ENCODE measurements at regions not wholly inside any gene's neighbourhood (a gene's known extent, or its start where the extent isn't known, plus 50 kb on each side); places are given as distances from the start of the nearest gene placed in this dataset.

DNA sequence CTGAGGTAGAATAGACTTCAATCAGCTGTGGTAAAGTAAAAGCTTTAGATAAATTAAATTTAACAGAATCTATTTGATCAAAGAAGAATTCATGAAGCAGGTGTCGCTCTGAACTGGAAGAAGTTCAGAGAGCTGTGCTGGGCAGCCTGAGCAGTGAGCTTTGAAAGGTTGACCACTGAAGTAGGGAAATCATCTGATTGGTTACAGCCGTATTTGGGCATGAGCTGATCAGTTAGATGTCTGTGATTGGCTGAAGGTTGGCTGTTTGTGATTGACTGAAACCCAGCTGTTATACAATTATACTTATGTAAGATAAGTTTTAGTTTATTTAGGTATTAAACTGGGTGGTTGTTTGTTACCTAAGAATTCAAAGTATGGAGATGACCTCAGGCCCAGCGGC, 1174.6 kb downstream of the CDH9 start:
- H3K27ac ChIP-seq = no peak overlapping the region
- TF ChIP-seq, protein P1, sequence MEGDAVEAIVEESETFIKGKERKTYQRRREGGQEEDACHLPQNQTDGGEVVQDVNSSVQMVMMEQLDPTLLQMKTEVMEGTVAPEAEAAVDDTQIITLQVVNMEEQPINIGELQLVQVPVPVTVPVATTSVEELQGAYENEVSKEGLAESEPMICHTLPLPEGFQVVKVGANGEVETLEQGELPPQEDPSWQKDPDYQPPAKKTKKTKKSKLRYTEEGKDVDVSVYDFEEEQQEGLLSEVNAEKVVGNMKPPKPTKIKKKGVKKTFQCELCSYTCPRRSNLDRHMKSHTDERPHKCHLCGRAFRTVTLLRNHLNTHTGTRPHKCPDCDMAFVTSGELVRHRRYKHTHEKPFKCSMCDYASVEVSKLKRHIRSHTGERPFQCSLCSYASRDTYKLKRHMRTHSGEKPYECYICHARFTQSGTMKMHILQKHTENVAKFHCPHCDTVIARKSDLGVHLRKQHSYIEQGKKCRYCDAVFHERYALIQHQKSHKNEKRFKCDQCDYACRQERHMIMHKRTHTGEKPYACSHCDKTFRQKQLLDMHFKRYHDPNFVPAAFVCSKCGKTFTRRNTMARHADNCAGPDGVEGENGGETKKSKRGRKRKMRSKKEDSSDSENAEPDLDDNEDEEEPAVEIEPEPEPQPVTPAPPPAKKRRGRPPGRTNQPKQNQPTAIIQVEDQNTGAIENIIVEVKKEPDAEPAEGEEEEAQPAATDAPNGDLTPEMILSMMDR (IDR thresholded peaks at IDR 0.05) = no peak
- no peak overlapping the region for H3K4me3 ChIP-seq
- peaks cover 0 to 10% of the 10 kb centered on the region in 2 donors for H3K9me3 ChIP-seq
- no peaks in the 10 kb centered on the region for H3K36me3 ChIP-seq
- no peak for ATAC-seq
- DNase-seq = no peak
- H3K27me3 ChIP-seq = no peaks in the 10 kb centered on the region
- H3K4me1 ChIP-seq = no peaks in the 10 kb centered on the region
- intact Hi-C loops (cut with DNase I) = no loop called here

DNA sequence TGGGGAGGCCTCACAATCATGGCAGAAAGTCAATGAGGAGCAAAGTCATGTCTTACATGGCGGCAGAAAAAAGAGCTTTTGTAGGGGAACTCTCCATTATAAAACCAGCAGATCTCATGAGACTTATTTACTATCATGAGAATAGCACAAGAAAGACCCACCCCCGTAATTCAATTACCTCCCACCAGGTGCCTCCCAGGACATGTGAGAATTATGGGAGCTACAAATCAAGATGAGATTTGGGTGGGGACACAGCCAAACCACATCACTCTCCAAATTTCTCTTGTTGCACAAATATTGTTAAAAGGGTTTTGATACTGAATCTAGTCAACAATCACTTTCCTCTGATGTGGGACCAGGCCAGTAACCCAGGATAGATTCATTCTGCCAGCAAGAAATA, 1176.1 kb downstream of the CDH9 start:
- intact Hi-C loops (cut with DNase I) = no loop called here
- TF ChIP-seq, protein P1 (IDR thresholded peaks at IDR 0.05) = no peak
- H3K9me3 ChIP-seq = peaks cover 0 to 10% of the 10 kb centered on the region in 2 donors
- no peak for DNase-seq
- H3K27me3 ChIP-seq = no peaks in the 10 kb centered on the region
- ATAC-seq = no peak
- no peaks in the 10 kb centered on the region for H3K4me1 ChIP-seq
- no peaks in the 10 kb centered on the region for H3K36me3 ChIP-seq
- no peak overlapping the region for H3K27ac ChIP-seq
- no peak overlapping the region for H3K4me3 ChIP-seq

DNA sequence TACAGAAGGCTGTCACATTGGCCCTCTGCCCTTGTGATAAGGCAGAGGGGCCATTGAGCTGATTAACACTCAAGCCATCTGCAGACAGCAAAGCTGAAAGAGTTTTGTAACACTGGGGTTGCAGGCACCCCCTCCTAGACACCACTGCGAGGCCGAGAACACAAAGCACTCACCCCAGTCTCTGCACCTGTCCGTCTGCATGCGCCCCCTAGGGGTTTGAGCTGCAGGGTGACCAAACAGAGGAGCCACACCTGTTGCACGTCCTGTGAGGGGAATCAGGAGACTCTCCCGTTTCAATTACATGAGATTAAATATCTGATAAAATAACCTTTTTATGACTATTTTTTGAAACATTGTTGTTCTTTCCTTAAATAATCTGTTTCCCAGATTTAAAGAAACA, 1180.4 kb downstream of the CDH9 start:
- Histone ChIP-seq H3K4me3 (no peak overlapping the region), H3K36me3 (no peaks in the 10 kb centered on the region), H3K4me1 (no peaks in the 10 kb centered on the region), H3K9me3 (peaks cover 0 to 7% of the 10 kb centered on the region in 2 donors), H3K27ac (no peak overlapping the region), H3K27me3 (no peaks in the 10 kb centered on the region)
- TF ChIP-seq, protein P1 (IDR thresholded peaks at IDR 0.05) = no peak
- intact Hi-C loops (cut with DNase I) = no loop called here
- ATAC-seq (no peak), DNase-seq (no peak)

DNA sequence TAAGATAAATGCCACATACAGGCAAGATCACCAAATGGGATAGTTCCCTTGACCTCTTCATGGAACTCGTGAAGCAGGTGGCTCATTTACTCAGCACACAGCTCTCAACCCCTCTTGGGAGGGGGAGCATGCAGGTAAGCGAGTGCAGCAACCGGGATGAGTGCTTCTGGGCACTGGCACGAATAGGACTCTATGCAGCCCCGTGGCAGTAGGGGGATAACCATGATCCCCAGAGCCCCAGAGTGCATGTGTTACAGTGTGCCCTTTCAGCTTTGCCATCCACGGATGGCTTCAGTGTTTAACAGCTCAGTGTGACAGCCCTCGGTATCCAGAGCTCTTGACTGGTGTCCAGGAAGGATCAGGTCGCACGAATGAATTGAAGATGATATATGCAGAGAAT, 1187.1 kb downstream of the CDH9 start:
- TF ChIP-seq, protein P1 (IDR thresholded peaks at IDR 0.05) = no peak
- Histone ChIP-seq H3K4me1 (no peaks in the 10 kb centered on the region), H3K4me3 (no peak overlapping the region), H3K27ac (no peak overlapping the region), H3K9me3 (no peaks in the 10 kb centered on the region), H3K27me3 (no peaks in the 10 kb centered on the region), H3K36me3 (no peaks in the 10 kb centered on the region)
- intact Hi-C loops (cut with DNase I) = no loop called here
- ATAC-seq (no peak), DNase-seq (no peak)

DNA sequence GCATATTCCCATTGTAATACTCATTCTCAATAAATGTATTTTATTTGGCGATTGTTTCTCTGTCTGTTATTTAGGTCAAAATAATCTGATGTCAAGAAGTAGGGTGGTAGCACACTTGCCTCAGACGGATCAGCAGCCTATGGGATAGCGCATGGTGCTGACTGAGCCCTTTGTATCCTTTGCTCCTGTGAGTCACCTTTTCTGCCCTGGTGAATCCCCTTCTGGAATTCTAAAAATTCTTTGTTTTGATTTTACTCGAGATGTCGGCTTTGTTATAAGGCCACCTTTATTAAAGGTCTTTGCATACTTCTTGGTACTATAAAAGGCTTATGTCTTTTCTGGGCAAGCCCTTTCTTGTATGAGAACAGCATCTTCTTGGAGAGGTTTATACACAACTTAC, 1187.8 kb downstream of the CDH9 start:
- no peaks in the 10 kb centered on the region for H3K27me3 ChIP-seq
- H3K4me1 ChIP-seq = no peaks in the 10 kb centered on the region
- DNase-seq (no peak), ATAC-seq (no peak)
- H3K27ac ChIP-seq = no peak overlapping the region
- intact Hi-C loops (cut with DNase I) = no loop called here
- no peaks in the 10 kb centered on the region for H3K36me3 ChIP-seq
- H3K4me3 ChIP-seq = no peak overlapping the region
- TF ChIP-seq, protein P1 (IDR thresholded peaks at IDR 0.05) = no peak
- peaks cover 0 to 5% of the 10 kb centered on the region in 2 donors for H3K9me3 ChIP-seq

Data from left lung (tissue), 4 donors.